HPDE6-E6E7 (cell line): ENCODE measurements at regions not wholly inside any gene's neighbourhood (a gene's known extent, or its start where the extent isn't known, plus 50 kb on each side); places are given as distances from the start of the nearest gene placed in this dataset.

Source experiments
- DNase-seq: peaks from one replicate; pipeline ENCODE4 v3.0.0; 2011; ENCODE audit warnings: missing footprints; ENCODE audit errors: extremely low spot score

- DNase-seq, result no peak
Measured at GRCh38 chr6:113597231-113597583, 259.9 kb upstream of the MARCKS start.

- DNase-seq, result no peak
Measured at GRCh38 chr6:113598786-113599185, 258.4 kb upstream of the MARCKS start.

GRCh38 chr6:113599444-113599843 is 257.7 kb upstream of the MARCKS start:
- no peak for DNase-seq

GRCh38 chr6:113600551-113601339 is 256.4 kb upstream of the MARCKS start:
- DNase-seq, result no peak

GRCh38 chr6:113607821-113608545 is 249.2 kb upstream of the MARCKS start:
- no peak for DNase-seq

- DNase-seq, result no peak
Measured at GRCh38 chr6:113610377-113610988, 246.7 kb upstream of the MARCKS start.

- DNase-seq, result no peak
Measured at GRCh38 chr6:113616701-113617274, 240.4 kb upstream of the MARCKS start.

GRCh38 chr6:113619077-113619476 is 238.1 kb upstream of the MARCKS start:
- no peak for DNase-seq

- DNase-seq, result no peak
Measured at GRCh38 chr6:113620386-113620785, 236.8 kb upstream of the MARCKS start.

GRCh38 chr6:113622254-113622653 is 234.9 kb upstream of the MARCKS start:
- DNase-seq, result no peak

- no peak for DNase-seq
Measured at GRCh38 chr6:113623129-113623528, 234.0 kb upstream of the MARCKS start.

GRCh38 chr6:113625850-113626249 is 231.3 kb upstream of the MARCKS start:
- no peak for DNase-seq

GRCh38 chr6:113626475-113626874 is 230.7 kb upstream of the MARCKS start:
- DNase-seq, result no peak

- no peak for DNase-seq
Measured at GRCh38 chr6:113627480-113627879, 229.7 kb upstream of the MARCKS start.

GRCh38 chr6:113629256-113629655 is 227.9 kb upstream of the MARCKS start:
- no peak for DNase-seq

- DNase-seq, result no peak
Measured at GRCh38 chr6:113629975-113630737, 227.0 kb upstream of the MARCKS start.

GRCh38 chr6:113630738-113631535 is 226.2 kb upstream of the MARCKS start:
- no peak for DNase-seq

- DNase-seq, result no peak
Measured at GRCh38 chr6:113631666-113632065, 225.5 kb upstream of the MARCKS start.

GRCh38 chr6:113632220-113632864 is 224.8 kb upstream of the MARCKS start:
- DNase-seq, result peak; percentile 85

GRCh38 chr6:113633638-113634037 is 223.5 kb upstream of the MARCKS start:
- no peak for DNase-seq
